Activated CD8-positive, alpha-beta T cell treated with anti-CD3 and anti-CD28 coated beads, Interleukin-2, amount 10 ng/mL, durations not matched to agents 7 days and 5 days (primary cell): ENCODE measurements at regions not wholly inside any gene's neighbourhood (a gene's known extent, or its start where the extent isn't known, plus 50 kb on each side); places are given as distances from the start of the nearest gene placed in this dataset.
"Not testable (repeated sequence)": the region's sequence is repeated elsewhere in the genome, so short reads cannot be mapped to it uniquely, and the experiment has no call there.

Experiments used
- ATAC-seq: fragments of 150-1000 bp; cut with Tn5 transposase; one replicate; pipeline ENCODE4 v1.10.0; 2021; ENCODE audit warnings: moderate library complexity
- CTCF ChIA-PET: fragments of 350-600 bp; sonication (Branson Sonifier 250); formaldehyde crosslinking; loops from one replicate; lab custom pipeline; 2021; ENCODE audit warnings: antibody characterized with exemption; lab: Charles Lee
- POLR2A ChIA-PET: fragments of 350-600 bp; sonication (Branson Sonifier 250); formaldehyde crosslinking; loops from one replicate; lab custom pipeline; 2021; ENCODE audit warnings: antibody characterized with exemption; lab: Charles Lee
- DNase-seq: peaks from one replicate; pipeline ENCODE4 v3.0.0-alpha.2; 2020
- H3K27ac Mint-ChIP-seq: one replicate; pipeline ENCODE4 v1.8.0; 2021; ENCODE audit warnings: mild to moderate bottlenecking, mixed read lengths
- H3K27me3 Mint-ChIP-seq: one replicate; pipeline ENCODE4 v1.8.0; 2021; ENCODE audit warnings: low read depth, mixed read lengths
- H3K36me3 Mint-ChIP-seq: one replicate; pipeline ENCODE4 v1.8.0; 2021; ENCODE audit warnings: low read depth, mixed read lengths
- H3K4me1 Mint-ChIP-seq: one replicate; pipeline ENCODE4 v1.8.0; 2021; ENCODE audit warnings: low read depth, mixed read lengths
- H3K4me3 Mint-ChIP-seq: one replicate; pipeline ENCODE4 v1.8.0; 2021; ENCODE audit warnings: mild to moderate bottlenecking, mixed read lengths
- H3K9me3 Mint-ChIP-seq: one replicate; pipeline ENCODE4 v1.8.0; 2022; ENCODE audit warnings: mixed read lengths; ENCODE audit not compliant: insufficient read depth

GRCh38 chr7:83856094-83856493 lies 207.2 kb upstream of the SEMA3E start:
- H3K27ac Mint-ChIP-seq: no peak overlapping the region
- no peak overlapping the region for H3K4me3 Mint-ChIP-seq
- no peaks in the 10 kb centered on the region for H3K36me3 Mint-ChIP-seq
- ATAC-seq (no peak), DNase-seq (no peak)
- no peaks in the 10 kb centered on the region for H3K9me3 Mint-ChIP-seq
- H3K27me3 Mint-ChIP-seq: no peaks in the 10 kb centered on the region
- CTCF ChIA-PET: no interaction called here
- H3K4me1 Mint-ChIP-seq: no peaks in the 10 kb centered on the region
- POLR2A ChIA-PET: no interaction called here

DNA sequence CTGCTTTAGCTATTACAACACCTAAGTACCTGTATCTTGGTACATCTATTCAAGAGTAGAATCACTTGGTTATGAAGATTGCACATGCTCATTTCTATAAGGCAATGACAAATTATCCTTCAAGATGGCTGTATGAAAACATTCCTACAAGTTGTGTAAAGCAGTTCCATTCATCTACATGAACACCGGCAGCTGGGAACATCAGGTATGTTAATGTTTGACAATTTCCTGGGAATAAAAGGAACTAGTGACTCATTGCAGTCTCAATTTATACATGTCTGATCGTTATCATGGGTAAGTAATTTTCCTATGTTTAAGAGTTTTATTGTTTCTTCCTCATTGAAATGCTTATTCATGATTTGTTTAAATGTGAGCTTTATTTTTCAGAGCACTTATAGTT lies 203.2 kb upstream of the SEMA3E start:
- Mint-ChIP-seq H3K9me3 (no peaks in the 10 kb centered on the region), H3K4me1 (no peaks in the 10 kb centered on the region), H3K4me3 (no peak overlapping the region), H3K27ac (no peak overlapping the region), H3K27me3 (no peaks in the 10 kb centered on the region), H3K36me3 (no peaks in the 10 kb centered on the region)
- ChIA-PET POLR2A (no interaction called here), CTCF (no interaction called here)
- DNase-seq (no peak), ATAC-seq (no peak)

DNA sequence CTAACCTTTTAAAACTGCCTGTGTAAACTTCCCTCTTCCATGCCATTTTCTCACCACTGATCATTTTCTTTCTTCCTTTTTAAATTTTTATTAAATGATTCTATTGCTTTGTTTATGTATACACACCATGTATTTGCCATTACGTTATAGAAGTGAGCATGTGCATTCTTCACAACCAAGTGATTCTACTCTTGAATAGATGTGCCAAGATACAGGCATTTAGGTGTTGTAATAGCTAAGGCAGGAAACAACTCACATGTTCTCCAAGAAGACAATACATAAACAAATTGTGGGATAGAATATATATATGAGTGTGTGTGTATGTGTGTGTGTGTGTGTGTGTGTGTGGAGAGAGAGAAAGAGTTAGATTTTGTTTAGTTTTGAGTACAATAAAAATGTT lies 202.6 kb upstream of the SEMA3E start:
- ChIA-PET POLR2A (no interaction called here), CTCF (no interaction called here)
- no peak for ATAC-seq
- H3K4me1 Mint-ChIP-seq: no peaks in the 10 kb centered on the region
- no peak overlapping the region for H3K27ac Mint-ChIP-seq
- no peaks in the 10 kb centered on the region for H3K27me3 Mint-ChIP-seq
- DNase-seq: no peak
- no peaks in the 10 kb centered on the region for H3K36me3 Mint-ChIP-seq
- H3K4me3 Mint-ChIP-seq: no peak overlapping the region
- no peaks in the 10 kb centered on the region for H3K9me3 Mint-ChIP-seq

DNA sequence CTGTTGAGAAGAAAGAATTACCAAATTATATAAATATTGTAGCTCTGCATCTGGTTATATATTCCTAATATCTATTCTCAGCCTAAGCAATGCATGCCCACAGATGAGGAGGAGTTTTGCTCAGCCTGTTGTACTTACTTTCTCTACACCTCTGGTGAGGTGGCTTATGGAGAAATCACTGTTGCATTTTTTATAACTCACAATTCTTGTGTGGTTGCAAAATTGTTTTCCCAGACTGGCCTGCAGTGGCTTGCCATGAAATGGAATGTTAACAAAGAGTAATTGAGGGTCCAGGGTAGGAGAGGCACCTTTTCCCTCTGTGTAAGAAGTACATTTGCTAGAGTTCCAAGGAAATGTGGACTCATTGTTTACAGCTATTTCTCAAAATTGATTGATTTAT lies 202.0 kb upstream of the SEMA3E start:
- POLR2A ChIA-PET: no interaction called here
- no peak overlapping the region for H3K27ac Mint-ChIP-seq
- no peaks in the 10 kb centered on the region for H3K27me3 Mint-ChIP-seq
- no peaks in the 10 kb centered on the region for H3K4me1 Mint-ChIP-seq
- no peaks in the 10 kb centered on the region for H3K9me3 Mint-ChIP-seq
- no peak overlapping the region for H3K4me3 Mint-ChIP-seq
- ATAC-seq (no peak), DNase-seq (no peak)
- CTCF ChIA-PET: no interaction called here
- H3K36me3 Mint-ChIP-seq: no peaks in the 10 kb centered on the region

- H3K4me3 Mint-ChIP-seq: no peak overlapping the region
- CTCF ChIA-PET: no interaction called here
- no peaks in the 10 kb centered on the region for H3K27me3 Mint-ChIP-seq
- no peak for ATAC-seq
- H3K36me3 Mint-ChIP-seq: no peaks in the 10 kb centered on the region
- no peak for DNase-seq
- POLR2A ChIA-PET: no interaction called here
- no peak overlapping the region for H3K27ac Mint-ChIP-seq
- no peaks in the 10 kb centered on the region for H3K9me3 Mint-ChIP-seq
- no peaks in the 10 kb centered on the region for H3K4me1 Mint-ChIP-seq
These were observed 201.2 kb upstream of the SEMA3E start for GRCh38 chr7:83850125-83850524.

GRCh38 chr7:83849131-83849530 lies 200.2 kb upstream of the SEMA3E start:
- H3K4me1 Mint-ChIP-seq: no peaks in the 10 kb centered on the region
- H3K4me3 Mint-ChIP-seq: no peak overlapping the region
- no peak overlapping the region for H3K27ac Mint-ChIP-seq
- H3K36me3 Mint-ChIP-seq: no peaks in the 10 kb centered on the region
- H3K9me3 Mint-ChIP-seq: no peaks in the 10 kb centered on the region
- ChIA-PET POLR2A (no interaction called here), CTCF (no interaction called here)
- no peak for DNase-seq
- H3K27me3 Mint-ChIP-seq: no peaks in the 10 kb centered on the region
- ATAC-seq: no peak

GRCh38 chr7:83842894-83843293 lies 194.0 kb upstream of the SEMA3E start:
- Mint-ChIP-seq H3K27ac (no peak overlapping the region), H3K36me3 (no peaks in the 10 kb centered on the region), H3K27me3 (no peaks in the 10 kb centered on the region), H3K4me1 (no peaks in the 10 kb centered on the region), H3K4me3 (no peak overlapping the region), H3K9me3 (no peaks in the 10 kb centered on the region)
- DNase-seq (no peak), ATAC-seq (no peak)
- CTCF ChIA-PET: no interaction called here
- POLR2A ChIA-PET: no interaction called here

- Mint-ChIP-seq H3K9me3 (no peaks in the 10 kb centered on the region), H3K27ac (no peak overlapping the region), H3K4me1 (no peaks in the 10 kb centered on the region), H3K4me3 (no peak overlapping the region), H3K36me3 (no peaks in the 10 kb centered on the region), H3K27me3 (no peaks in the 10 kb centered on the region)
- ChIA-PET POLR2A (no interaction called here), CTCF (no interaction called here)
- ATAC-seq (no peak), DNase-seq (no peak)
These were observed 188.7 kb upstream of the SEMA3E start for GRCh38 chr7:83837683-83838082.

DNA sequence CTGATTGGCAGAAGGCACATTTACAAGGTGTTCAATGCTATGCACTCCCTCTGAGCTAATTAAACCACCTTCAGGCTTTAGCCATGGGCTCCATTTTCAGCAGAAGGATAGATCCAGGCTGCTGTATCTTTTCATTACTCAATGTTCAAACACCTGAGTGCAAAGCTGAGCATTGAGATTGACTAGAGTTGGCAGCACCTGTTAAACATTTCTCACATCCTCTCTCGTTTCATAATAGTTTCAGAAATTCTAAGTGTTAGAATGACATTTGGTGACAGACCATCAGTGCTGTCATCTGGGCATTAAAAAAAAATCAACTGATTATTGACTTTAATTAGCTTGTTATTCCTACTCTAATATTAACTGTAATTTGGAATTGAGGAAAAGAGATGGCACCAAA lies 187.1 kb upstream of the SEMA3E start:
- DNase-seq: no peak
- Mint-ChIP-seq H3K9me3 (no peaks in the 10 kb centered on the region), H3K36me3 (no peaks in the 10 kb centered on the region), H3K4me3 (no peak overlapping the region), H3K27ac (no peak overlapping the region), H3K27me3 (no peaks in the 10 kb centered on the region), H3K4me1 (no peaks in the 10 kb centered on the region)
- ATAC-seq: no peak
- CTCF ChIA-PET: no interaction called here
- POLR2A ChIA-PET: no interaction called here

DNA sequence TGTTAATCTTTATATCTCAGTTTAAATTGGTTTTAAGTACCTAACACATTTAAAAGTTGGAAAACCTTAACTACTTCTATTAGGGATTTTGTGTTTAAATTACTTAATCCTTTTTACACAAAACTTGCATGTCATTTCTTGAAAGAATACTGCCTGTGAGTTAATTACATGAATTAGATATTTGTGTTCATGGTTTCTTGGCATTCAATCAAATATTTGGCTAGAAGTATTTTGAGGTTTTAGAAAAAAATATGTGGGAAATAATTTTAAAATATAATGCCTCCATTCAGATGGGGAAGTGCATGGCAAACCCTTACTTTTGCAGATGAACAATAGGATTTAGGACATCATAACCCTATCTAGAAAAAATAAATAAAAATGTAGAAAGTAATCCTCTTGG lies 186.5 kb upstream of the SEMA3E start:
- POLR2A ChIA-PET: no interaction called here
- no peak for ATAC-seq
- no peaks in the 10 kb centered on the region for H3K36me3 Mint-ChIP-seq

GRCh38 chr7:83833721-83834120 lies 184.8 kb upstream of the SEMA3E start:
- H3K27ac Mint-ChIP-seq, H3K4me3 Mint-ChIP-seq, H3K4me1 Mint-ChIP-seq, CTCF ChIA-PET, H3K9me3 Mint-ChIP-seq, H3K36me3 Mint-ChIP-seq, POLR2A ChIA-PET, DNase-seq, H3K27me3 Mint-ChIP-seq, ATAC-seq: not testable (repeated sequence)

More for the DNA sequence above, 186.5 kb upstream of the SEMA3E start:
- H3K27ac Mint-ChIP-seq: no peak overlapping the region
- CTCF ChIA-PET: no interaction called here
- no peaks in the 10 kb centered on the region for H3K4me1 Mint-ChIP-seq
- H3K4me3 Mint-ChIP-seq: no peak overlapping the region
- H3K27me3 Mint-ChIP-seq: no peaks in the 10 kb centered on the region
- H3K9me3 Mint-ChIP-seq: no peaks in the 10 kb centered on the region
- no peak for DNase-seq

GRCh38 chr7:83832009-83832408 lies 183.1 kb upstream of the SEMA3E start:
- Mint-ChIP-seq H3K36me3 (no peaks in the 10 kb centered on the region), H3K27me3 (no peaks in the 10 kb centered on the region), H3K4me3 (no peak overlapping the region), H3K27ac (no peak overlapping the region), H3K4me1 (no peaks in the 10 kb centered on the region), H3K9me3 (no peaks in the 10 kb centered on the region)
- ChIA-PET CTCF (no interaction called here), POLR2A (no interaction called here)
- ATAC-seq (no peak), DNase-seq (no peak)

DNA sequence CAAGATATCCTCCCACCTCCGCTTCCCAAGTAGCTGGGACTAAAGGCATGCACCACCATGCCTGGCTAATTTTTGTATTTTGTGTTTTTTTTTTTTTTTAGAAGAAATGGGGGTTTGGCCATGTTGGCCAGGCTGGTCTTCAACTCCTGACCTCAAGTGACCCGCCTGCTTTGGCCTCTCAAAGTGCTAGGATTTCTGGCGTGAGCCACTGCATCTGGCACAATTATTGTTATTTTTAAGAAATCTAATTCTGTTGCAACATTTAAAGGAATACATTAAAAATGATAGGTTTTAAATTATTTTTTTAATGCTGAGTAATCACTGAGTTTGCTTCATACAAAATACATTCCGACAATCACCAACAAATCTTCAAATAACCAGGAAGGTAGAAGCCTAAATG lies 178.1 kb upstream of the SEMA3E start:
- H3K4me1 Mint-ChIP-seq: no peaks in the 10 kb centered on the region
- H3K27me3 Mint-ChIP-seq: no peaks in the 10 kb centered on the region
- ChIA-PET CTCF (no interaction called here), POLR2A (no interaction called here)
- H3K27ac Mint-ChIP-seq: no peak overlapping the region
- DNase-seq: no peak
- no peak overlapping the region for H3K4me3 Mint-ChIP-seq
- no peaks in the 10 kb centered on the region for H3K9me3 Mint-ChIP-seq
- ATAC-seq: no peak
- H3K36me3 Mint-ChIP-seq: no peaks in the 10 kb centered on the region
